ENCODE measurements at regions not wholly inside any gene's neighbourhood (a gene's known extent, or its start where the extent isn't known, plus 50 kb on each side); places are given as distances from the start of the nearest gene placed in this dataset.
"Not testable (repeated sequence)": the region's sequence is repeated elsewhere in the genome, so short reads cannot be mapped to it uniquely, and the experiment has no call there.

- H3K4me3 ChIP-seq (ENCODE audit: extremely low read depth in 1 of 4, insufficient read depth in 2 of 4, low read depth in 3 of 4, low read length in 4 of 4); H3K27me3 ChIP-seq (replicated peaks in 1 of 4; ENCODE audit: control insufficient read depth in 3 of 4, extremely low read depth in 1 of 4, insufficient read depth in 3 of 4, low read length in 3 of 4); H3K23me2 ChIP-seq (ENCODE audit: low read depth, low read length); CTCF ChIA-PET (ENCODE audit: partially characterized antibody); FAIRE-seq; H3K79me2 ChIP-seq (ENCODE audit: control insufficient read depth in 1 of 2, insufficient read depth in 2 of 2, low read length in 2 of 2); H3K27ac ChIP-seq (ENCODE audit: low read depth, low read length); H3K79me1 ChIP-seq (ENCODE audit: low read depth, low read length); H3K36me3 ChIP-seq (ENCODE audit: control insufficient read depth in 2 of 4, insufficient read depth in 4 of 4, low read length in 3 of 4); H4K91ac ChIP-seq (replicated peaks; ENCODE audit: insufficient read length, low read length); H3K56ac ChIP-seq (replicated peaks; ENCODE audit: insufficient read length, low read depth, low read length); H3K23ac ChIP-seq (ENCODE audit: insufficient read length); H4K8ac ChIP-seq (ENCODE audit: extremely low read depth, insufficient read depth, low read length); H2AK5ac ChIP-seq (ENCODE audit: low read depth, low read length); H2AFZ ChIP-seq (ENCODE audit: low read length); H4K5ac ChIP-seq (ENCODE audit: insufficient read length, low read depth, low read length); H3K4me1 ChIP-seq (replicated peaks in 1 of 4; ENCODE audit: control insufficient read depth in 3 of 4, insufficient read depth in 4 of 4, low read length in 3 of 4); H2BK20ac ChIP-seq (ENCODE audit: low read length); H2BK15ac ChIP-seq (ENCODE audit: low read length); H2BK12ac ChIP-seq (ENCODE audit: low read depth, low read length); H3K14ac ChIP-seq (ENCODE audit: insufficient read length); H3K9me3 ChIP-seq (ENCODE audit: insufficient read depth in 2 of 2, low read depth in 1 of 2, low read length in 1 of 2); POLR2A ChIA-PET (ENCODE audit: partially characterized antibody); DNase-seq (ENCODE audit: low read depth in 1 of 2, low spot score in 2 of 2); H4K20me1 ChIP-seq (replicated peaks in 1 of 2; ENCODE audit: control insufficient read depth in 1 of 2, insufficient read depth in 2 of 2, low read length in 2 of 2); H3K9ac ChIP-seq (replicated peaks in 1 of 4; ENCODE audit: extremely low read depth in 1 of 4, low read depth in 3 of 4, low read length in 3 of 4); H2BK5ac ChIP-seq (ENCODE audit: low read depth, low read length); H3K18ac ChIP-seq (ENCODE audit: extremely low read depth, low read length); H2BK120ac ChIP-seq (replicated peaks; ENCODE audit: low read depth, low read length); H3K4me2 ChIP-seq (ENCODE audit: insufficient read depth in 1 of 2, low read depth in 2 of 2, low read length in 2 of 2); H3K4ac ChIP-seq (replicated peaks; ENCODE audit: insufficient read length, low read depth, low read length): not testable (repeated sequence)
- 81% methylated on average over 4 of the region's 4 CpGs; no CpG with 5 or more reads in 1 of the 2 experiments for WGBS, 2 experiments (ENCODE audit: extremely low coverage in 1 of 2, insufficient coverage in 1 of 2, insufficient read length in 1 of 2, insufficient replicate concordance in 2 of 2, low coverage in 1 of 2, low lambda C conversion rate in 2 of 2, missing lambda C conversion rate in 1 of 2)
Measured at GRCh38 chr5:99471726-99472125, 542.9 kb upstream of the CHD1 start.

GRCh38 chr5:99471178-99471577 lies 542.4 kb upstream of the CHD1 start:
- H3K56ac ChIP-seq (replicated peaks; ENCODE audit: insufficient read length, low read depth, low read length); H2BK15ac ChIP-seq (ENCODE audit: low read length); H3K9ac ChIP-seq (replicated peaks in 1 of 4; ENCODE audit: extremely low read depth in 1 of 4, low read depth in 3 of 4, low read length in 3 of 4); H2BK5ac ChIP-seq (ENCODE audit: low read depth, low read length); H2BK20ac ChIP-seq (ENCODE audit: low read length); H2AFZ ChIP-seq (ENCODE audit: low read length); H3K4ac ChIP-seq (replicated peaks; ENCODE audit: insufficient read length, low read depth, low read length); H3K27ac ChIP-seq (ENCODE audit: low read depth, low read length); H4K20me1 ChIP-seq (replicated peaks in 1 of 2; ENCODE audit: control insufficient read depth in 1 of 2, insufficient read depth in 2 of 2, low read length in 2 of 2); H2BK12ac ChIP-seq (ENCODE audit: low read depth, low read length); CTCF ChIA-PET (ENCODE audit: partially characterized antibody); POLR2A ChIA-PET (ENCODE audit: partially characterized antibody); H3K79me1 ChIP-seq (ENCODE audit: low read depth, low read length); H4K5ac ChIP-seq (ENCODE audit: insufficient read length, low read depth, low read length); H3K23me2 ChIP-seq (ENCODE audit: low read depth, low read length); H3K4me3 ChIP-seq (ENCODE audit: extremely low read depth in 1 of 4, insufficient read depth in 2 of 4, low read depth in 3 of 4, low read length in 4 of 4); H4K91ac ChIP-seq (replicated peaks; ENCODE audit: insufficient read length, low read length); H3K23ac ChIP-seq (ENCODE audit: insufficient read length); H3K4me2 ChIP-seq (ENCODE audit: insufficient read depth in 1 of 2, low read depth in 2 of 2, low read length in 2 of 2); H3K79me2 ChIP-seq (ENCODE audit: control insufficient read depth in 1 of 2, insufficient read depth in 2 of 2, low read length in 2 of 2); DNase-seq (ENCODE audit: low read depth in 1 of 2, low spot score in 2 of 2); H4K8ac ChIP-seq (ENCODE audit: extremely low read depth, insufficient read depth, low read length); H3K9me3 ChIP-seq (ENCODE audit: insufficient read depth in 2 of 2, low read depth in 1 of 2, low read length in 1 of 2); H2AK5ac ChIP-seq (ENCODE audit: low read depth, low read length); H3K14ac ChIP-seq (ENCODE audit: insufficient read length); H2BK120ac ChIP-seq (replicated peaks; ENCODE audit: low read depth, low read length); FAIRE-seq; H3K27me3 ChIP-seq (replicated peaks in 1 of 4; ENCODE audit: control insufficient read depth in 3 of 4, extremely low read depth in 1 of 4, insufficient read depth in 3 of 4, low read length in 3 of 4); H3K4me1 ChIP-seq (replicated peaks in 1 of 4; ENCODE audit: control insufficient read depth in 3 of 4, insufficient read depth in 4 of 4, low read length in 3 of 4); H3K18ac ChIP-seq (ENCODE audit: extremely low read depth, low read length); H3K36me3 ChIP-seq (ENCODE audit: control insufficient read depth in 2 of 4, insufficient read depth in 4 of 4, low read length in 3 of 4): not testable (repeated sequence)
- WGBS, 2 experiments (ENCODE audit: extremely low coverage in 1 of 2, insufficient coverage in 1 of 2, insufficient read length in 1 of 2, insufficient replicate concordance in 2 of 2, low coverage in 1 of 2, low lambda C conversion rate in 2 of 2, missing lambda C conversion rate in 1 of 2): 94% methylated on average over 1 of the region's 1 CpG; no CpG with 5 or more reads in 1 of the 2 experiments

Measured in H1 (cell line).